K562 (cell line): ENCODE measurements at regions not wholly inside any gene's neighbourhood (a gene's known extent, or its start where the extent isn't known, plus 50 kb on each side); places are given as distances from the start of the nearest gene placed in this dataset.

Experiments used
- ATAC-seq: fragments of 200-7000 bp; cut with Tn5 transposase; 3 replicates; pipeline ENCODE4 v1.9.1; 2020; ENCODE audit warnings: moderate library complexity
- BruUV-seq: library from RNA; stranded (reverse); fragments of 400-500 nt; replicated peaks from 2 replicates; lab custom pipeline; 2021; lab: Mats Ljungman, UMichigan
- CTCF ChIA-PET: fragments of 300-600 bp; formaldehyde crosslinking; extraction: SDS; loops from one replicate; lab custom pipeline; 2021; ENCODE audit warnings: low intra/inter-chr PET ratio; lab: Yijun Ruan, JAX
- POLR2A ChIA-PET: fragments of 300-600, 350-650 bp; sonication (Branson Sonifier 250); formaldehyde crosslinking; extraction: SDS; loops from one replicate; lab custom pipeline; 2021; ENCODE audit warnings: antibody characterized with exemption, inconsistent platforms; lab: Yijun Ruan, JAX
- DNase-seq, 4 experiments: peaks; one replicate each; pipeline versions ENCODE4 v3.0.0 to v3.0.0-alpha.2; 2011 to 2018; ENCODE audit warnings: low spot score in 3 of 4, mixed read lengths in 3 of 4; ENCODE audit errors: extremely low read depth in 1 of 4
- FAIRE-seq: peaks from 2 replicates; lab custom pipeline; 2011; peaks lifted over from hg19 to GRCh38; lab: Jason Lieb, UNC
- H2AFZ ChIP-seq: 2 replicates; pipeline ENCODE4 v1.6.0; 2011; ENCODE audit warnings: low read depth, low read length, control low read depth, inconsistent platforms
- H3K27ac ChIP-seq: fragments of 200-600 bp; 3 replicates; pipeline ENCODE4 v1.8.0; 2011; ENCODE audit warnings: low read depth, mild to moderate bottlenecking, control low read depth, inconsistent platforms, low read length, moderate library complexity, mixed read lengths; ENCODE audit errors: extremely low read depth
- H3K27me3 ChIP-seq, 2 experiments: fragments of 300-600 bp in 1 of 2; 2 replicates in 1 of 2; 3 replicates in 1 of 2; pipeline versions ENCODE4 v1.6.0 to v1.8.0; 2011; ENCODE audit warnings: inconsistent platforms in 2 of 2, low read length in 2 of 2, mild to moderate bottlenecking in 1 of 2, mixed read lengths in 1 of 2, moderate library complexity in 1 of 2; ENCODE audit not compliant: control insufficient read depth in 2 of 2, insufficient read depth in 2 of 2
- H3K36me3 ChIP-seq: fragments of 300-600 bp; 3 replicates; pipeline ENCODE4 v1.8.0; 2011; ENCODE audit warnings: mild to moderate bottlenecking, low read length, inconsistent platforms; ENCODE audit not compliant: control insufficient read depth, insufficient read depth
- H3K4me1 ChIP-seq, 2 experiments: fragments of 200-600 bp in 1 of 2; replicated peaks in 1 of 2; 2 replicates in 1 of 2; 3 replicates in 1 of 2; pipeline versions ENCODE4 v1.5.1 to v1.8.0; 2011; ENCODE audit warnings: inconsistent platforms in 2 of 2, low read length in 2 of 2, mild to moderate bottlenecking in 1 of 2, mixed read lengths in 1 of 2, moderate library complexity in 1 of 2; ENCODE audit not compliant: control insufficient read depth in 2 of 2, insufficient read depth in 2 of 2
- H3K4me2 ChIP-seq: 2 replicates; pipeline ENCODE4 v1.6.1; 2011; ENCODE audit warnings: low read length, control low read depth, inconsistent platforms, mixed read lengths; ENCODE audit not compliant: insufficient read depth
- H3K4me3 ChIP-seq: fragments of 200-600 bp; sonication (generic), shearing (Covaris generic); 2 replicates; pipeline ENCODE4 v1.5.1; 2016; ENCODE audit warnings: control low read depth, inconsistent platforms
- H3K79me2 ChIP-seq: fragments of 200-600 bp; 3 replicates; pipeline ENCODE4 v1.8.0; 2011; ENCODE audit warnings: low read length, inconsistent platforms; ENCODE audit not compliant: control insufficient read depth, insufficient read depth
- H3K9ac ChIP-seq, 2 experiments: 2 replicates each; pipeline versions ENCODE4 v1.6.0 to v1.6.1; 2011; ENCODE audit warnings: low read depth in 2 of 2, low read length in 2 of 2, control low read depth in 1 of 2, inconsistent platforms in 1 of 2, mild to moderate bottlenecking in 1 of 2, mixed read lengths in 1 of 2; ENCODE audit not compliant: insufficient read depth in 1 of 2
- H3K9me1 ChIP-seq: one replicate; pipeline ENCODE4 v1.6.0; 2011; ENCODE audit warnings: inconsistent platforms, mild to moderate bottlenecking, low read length, moderate library complexity; ENCODE audit not compliant: control insufficient read depth, insufficient read depth
- H3K9me3 ChIP-seq: replicated peaks from 2 replicates; pipeline ENCODE4 v1.5.1; 2011; ENCODE audit warnings: low read depth, low read length, inconsistent platforms; ENCODE audit not compliant: control insufficient read depth, insufficient read depth
- H4K20me1 ChIP-seq: replicated peaks from 2 replicates; pipeline ENCODE4 v1.6.1; 2011; ENCODE audit warnings: low read length, inconsistent platforms, mixed read lengths; ENCODE audit not compliant: control insufficient read depth, insufficient read depth
- BRF2 ChIP-seq: IDR thresholded peaks from 3 replicates; pipeline ENCODE4 v1.6.1; 2011; ENCODE audit warnings: borderline replicate concordance, mild to moderate bottlenecking; ENCODE audit not compliant: insufficient read length, insufficient read depth
- DDX20 ChIP-seq: fragments of 450-650 bp; IDR thresholded peaks from 2 replicates; pipeline ENCODE4 v1.6.1; 2016; ENCODE audit warnings: missing genetic modification characterization, low read depth, mild to moderate bottlenecking, missing compliant biosample characterization, moderate library complexity
- DMBX1 ChIP-seq: fragments of 250-450 bp; sonication (Bioruptor Pico); IDR thresholded peaks from 2 replicates; pipeline ENCODE4 v1.8.0; 2022; ENCODE audit warnings: inconsistent platforms, mild to moderate bottlenecking, moderate library complexity, borderline replicate concordance
- L3MBTL2 ChIP-seq: fragments of 450-650 bp; IDR thresholded peaks from 2 replicates; pipeline ENCODE4 v1.6.1; 2016; ENCODE audit warnings: mild to moderate bottlenecking, moderate library complexity
- MYC ChIP-seq, 2 experiments: fragments of 250-450 bp in 1 of 2; sonication (Bioruptor Pico) in 1 of 2; IDR thresholded peaks; 2 replicates each; pipeline versions ENCODE4 v1.5.1 to v1.6.1; 2012 to 2021; ENCODE audit warnings: low read depth in 2 of 2, borderline replicate concordance in 1 of 2, improper control_type of control experiment in 1 of 2, low read length in 1 of 2, mild to moderate bottlenecking in 1 of 2, moderate library complexity in 1 of 2
- RREB1 ChIP-seq: fragments of 250-450 bp; sonication (Bioruptor Pico); IDR thresholded peaks from 2 replicates; pipeline ENCODE4 v1.4.0; 2020
- SRSF7 ChIP-seq: fragments of 200-400 bp; formaldehyde crosslinking; optimal IDR thresholded peaks from 2 replicates; pipeline ENCODE3; 2017; ENCODE audit warnings: mild to moderate bottlenecking, low read depth, low read length
- STAT5B ChIP-seq: fragments of 250-450 bp; sonication (Bioruptor Pico); IDR thresholded peaks from 2 replicates; pipeline ENCODE4 v1.8.0; 2021; ENCODE audit warnings: mild to moderate bottlenecking, inconsistent platforms
- THAP7 ChIP-seq: fragments of 250-450 bp; sonication (Bioruptor Pico); IDR thresholded peaks from 2 replicates; pipeline ENCODE4 v1.5.0; 2021
- WGBS: fragments of 100-300 bp; shearing (Covaris generic); methylation state at CpG from one replicate; pipeline ENCODE4 v1.1.6; 2016; ENCODE audit warnings: low coverage, mixed read lengths; ENCODE audit not compliant: insufficient coverage; ENCODE audit errors: missing lambda C conversion rate; 5-methylcytosine and 5-hydroxymethylcytosine counted together
- in situ Hi-C: fragments of 300-500 bp; cut with MboI; formaldehyde crosslinking; loops from 4 replicates; pipeline ENCODE4 v1.15.0; 2018; ENCODE audit warnings: inconsistent platforms, mixed read lengths
- intact Hi-C: fragments of 100-400 bp; cut with micrococcal nuclease; formaldehyde crosslinking; loops from 2 replicates; pipeline ENCODE4 v1.14.2; 2022

DNA sequence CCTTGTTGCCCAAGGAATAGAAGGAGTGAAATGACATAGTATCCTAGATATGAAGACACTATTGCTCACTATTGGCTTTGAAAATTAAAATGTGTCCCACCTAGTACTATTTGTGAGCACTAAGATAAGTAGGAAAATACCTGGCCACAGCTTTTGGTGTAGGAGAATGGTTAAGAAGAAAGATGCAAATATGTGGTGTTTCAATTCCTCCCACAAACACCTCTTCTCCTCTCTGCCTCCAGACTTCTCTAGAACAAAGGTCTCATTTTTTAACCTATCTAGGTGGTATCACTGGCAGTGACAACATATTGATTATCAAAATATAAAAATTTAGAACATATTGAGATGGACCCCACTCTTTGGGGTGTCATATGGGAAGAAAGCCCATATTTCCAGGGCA, 929.9 kb upstream of the FANCL start (continued):
- TF ChIP-seq MYC (IDR thresholded peaks at IDR 0.05; ENCODE audit: low read depth, low read length) (no peak), MYC (CRISPR knock-in tag; IDR thresholded peaks at IDR 0.05; ENCODE audit: borderline replicate concordance, low read depth) (no peak), SRSF7 (no peak)

- no peak overlapping the region for H3K9ac ChIP-seq
- H3K4me3 ChIP-seq = no peak overlapping the region
- TF ChIP-seq BRF2 (no peak), THAP7 (CRISPR knock-in tag) (no peak), L3MBTL2 (no peak), DDX20 (tag) (no peak), RREB1 (CRISPR knock-in tag) (no peak), DMBX1 (no peak), STAT5B (no peak)
- in situ Hi-C loops = no loop called here
- no peaks in the 10 kb centered on the region for H3K79me2 ChIP-seq
- DNase-seq = no peak
- ChIA-PET POLR2A (no interaction called here), CTCF (no interaction called here)
- FAIRE-seq = no peak
- H3K27me3 ChIP-seq = no peaks in the 10 kb centered on the region; a peak in 2 of 5 replicates
- intact Hi-C loops = no loop called here
- H2AFZ ChIP-seq = no peak overlapping the region
- no peak for ATAC-seq
- H3K9me1 ChIP-seq = no peaks in the 10 kb centered on the region
- no peaks in the 10 kb centered on the region for H3K4me1 ChIP-seq
- no TSS peak for BruUV-seq
- H3K4me2 ChIP-seq = no peak overlapping the region
- H3K9me3 ChIP-seq = no peaks in the 10 kb centered on the region
- H3K36me3 ChIP-seq = no peaks in the 10 kb centered on the region
- WGBS = 0% methylated on average over 4 of the region's 4 CpGs
- H4K20me1 ChIP-seq = no peaks in the 10 kb centered on the region
- no peak overlapping the region for H3K27ac ChIP-seq
These were observed 927.6 kb upstream of the FANCL start for GRCh38 chr2:59168766-59169165.
